ENCODE measurements at regions not wholly inside any gene's neighbourhood (a gene's known extent, or its start where the extent isn't known, plus 50 kb on each side); places are given as distances from the start of the nearest gene placed in this dataset.

GRCh38 chr4:144316869-144317268 lies 176.4 kb upstream of the GYPA start:
- Histone ChIP-seq H3K27me3 (no peaks in the 10 kb centered on the region), H3K4me3 (no peak overlapping the region), H3K36me3 (no peaks in the 10 kb centered on the region), H3K4me1 (ENCODE audit: insufficient read depth) (no peaks in the 10 kb centered on the region), H3K9me3 (no peaks in the 10 kb centered on the region), H3K27ac (no peak overlapping the region)
- intact Hi-C loops (cut with DNase I): no loop called here
- 77 to 81% (median 81%) methylated on average over 1 of the region's 1 CpG for WGBS, 3 donors
- TF ChIP-seq EP300 (IDR thresholded peaks at IDR 0.05): no peak
- no peak for TF ChIP-seq POLR2A (IDR thresholded peaks at IDR 0.05)
- TF ChIP-seq, protein P1, sequence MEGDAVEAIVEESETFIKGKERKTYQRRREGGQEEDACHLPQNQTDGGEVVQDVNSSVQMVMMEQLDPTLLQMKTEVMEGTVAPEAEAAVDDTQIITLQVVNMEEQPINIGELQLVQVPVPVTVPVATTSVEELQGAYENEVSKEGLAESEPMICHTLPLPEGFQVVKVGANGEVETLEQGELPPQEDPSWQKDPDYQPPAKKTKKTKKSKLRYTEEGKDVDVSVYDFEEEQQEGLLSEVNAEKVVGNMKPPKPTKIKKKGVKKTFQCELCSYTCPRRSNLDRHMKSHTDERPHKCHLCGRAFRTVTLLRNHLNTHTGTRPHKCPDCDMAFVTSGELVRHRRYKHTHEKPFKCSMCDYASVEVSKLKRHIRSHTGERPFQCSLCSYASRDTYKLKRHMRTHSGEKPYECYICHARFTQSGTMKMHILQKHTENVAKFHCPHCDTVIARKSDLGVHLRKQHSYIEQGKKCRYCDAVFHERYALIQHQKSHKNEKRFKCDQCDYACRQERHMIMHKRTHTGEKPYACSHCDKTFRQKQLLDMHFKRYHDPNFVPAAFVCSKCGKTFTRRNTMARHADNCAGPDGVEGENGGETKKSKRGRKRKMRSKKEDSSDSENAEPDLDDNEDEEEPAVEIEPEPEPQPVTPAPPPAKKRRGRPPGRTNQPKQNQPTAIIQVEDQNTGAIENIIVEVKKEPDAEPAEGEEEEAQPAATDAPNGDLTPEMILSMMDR (IDR thresholded peaks at IDR 0.05): no peak
- DNase-seq: no peak

GRCh38 chr4:144318797-144319196 lies 178.3 kb upstream of the GYPA start:
- Histone ChIP-seq H3K4me1 (ENCODE audit: insufficient read depth) (no peaks in the 10 kb centered on the region), H3K9me3 (no peaks in the 10 kb centered on the region), H3K27ac (no peak overlapping the region), H3K27me3 (no peaks in the 10 kb centered on the region), H3K36me3 (no peaks in the 10 kb centered on the region), H3K4me3 (no peak overlapping the region)
- intact Hi-C loops (cut with DNase I): no loop called here
- no peak for TF ChIP-seq EP300 (IDR thresholded peaks at IDR 0.05)
- no peak for TF ChIP-seq POLR2A (IDR thresholded peaks at IDR 0.05)
- TF ChIP-seq, protein P1 (IDR thresholded peaks at IDR 0.05): no peak
- WGBS, 3 donors: 61 to 63% (median 62%) methylated on average over 3 of the region's 3 CpGs
- DNase-seq: no peak

GRCh38 chr4:144336633-144337032 lies 196.1 kb upstream of the GYPA start:
- Histone ChIP-seq H3K4me3 (no peak overlapping the region), H3K4me1 (ENCODE audit: insufficient read depth) (no peaks in the 10 kb centered on the region), H3K27ac (no peak overlapping the region), H3K9me3 (no peaks in the 10 kb centered on the region), H3K27me3 (peaks cover 2% of the 10 kb centered on the region), H3K36me3 (no peaks in the 10 kb centered on the region)
- intact Hi-C loops (cut with DNase I): no loop called here
- 64 to 65% (median 65%) methylated on average over 1 of the region's 1 CpG for WGBS, 3 donors
- DNase-seq: no peak
- TF ChIP-seq POLR2A (IDR thresholded peaks at IDR 0.05): no peak
- TF ChIP-seq, protein P1 (IDR thresholded peaks at IDR 0.05): no peak

- intact Hi-C loops (cut with DNase I): no loop called here
- Histone ChIP-seq H3K27me3 (peaks cover 2% of the 10 kb centered on the region), H3K9me3 (no peaks in the 10 kb centered on the region), H3K4me1 (ENCODE audit: insufficient read depth) (no peaks in the 10 kb centered on the region), H3K4me3 (no peak overlapping the region), H3K27ac (no peak overlapping the region), H3K36me3 (no peaks in the 10 kb centered on the region)
- TF ChIP-seq POLR2A (IDR thresholded peaks at IDR 0.05): no peak
- no peak for DNase-seq
Observed at GRCh38 chr4:144338148-144338547, 197.6 kb upstream of the GYPA start.

GRCh38 chr4:144338834-144339233 lies 198.3 kb upstream of the GYPA start:
- Histone ChIP-seq H3K4me3 (no peak overlapping the region), H3K36me3 (no peaks in the 10 kb centered on the region), H3K9me3 (no peaks in the 10 kb centered on the region), H3K27me3 (peaks cover under 1% of the 10 kb centered on the region), H3K4me1 (ENCODE audit: insufficient read depth) (no peaks in the 10 kb centered on the region), H3K27ac (no peak overlapping the region)
- no peak for DNase-seq
- TF ChIP-seq, protein P1 (IDR thresholded peaks at IDR 0.05): no peak
- TF ChIP-seq POLR2A (IDR thresholded peaks at IDR 0.05) (no peak), EP300 (IDR thresholded peaks at IDR 0.05) (no peak)
- 95 to 99% (median 98%) methylated on average over 2 of the region's 2 CpGs for WGBS, 3 donors
- intact Hi-C loops (cut with DNase I): no loop called here

Measured in ovary (tissue), 7 donors.